Natural killer cell (primary cell): ENCODE measurements at regions not wholly inside any gene's neighbourhood (a gene's known extent, or its start where the extent isn't known, plus 50 kb on each side); places are given as distances from the start of the nearest gene placed in this dataset.

Experiments
- ATAC-seq, 3 donors: fragments of 150-1000 bp in 2 of 3; fragments of 200-7000 bp in 1 of 3; cut with Tn5 transposase; 1 replicate in 1 of 3; 2 replicates in 2 of 3; pipeline ENCODE4 v1.10.0; 2021; ENCODE audit warnings: mild to moderate bottlenecking in 2 of 3, moderate library complexity in 2 of 3
- DNase-seq, 2 donors: peaks; one replicate each; pipeline versions ENCODE4 v3.0.0 to v3.0.0-alpha.2; 2013 to 2021; ENCODE audit warnings: mixed read lengths in 1 of 2
- H3K27ac ChIP-seq: one replicate; pipeline ENCODE4 v1.5.1; 2013; ENCODE audit warnings: mild to moderate bottlenecking, low read length
- H3K27me3 ChIP-seq: one replicate; pipeline ENCODE4 v1.6.1; 2013; ENCODE audit warnings: low read length; ENCODE audit not compliant: control insufficient read depth, insufficient read depth
- H3K36me3 ChIP-seq: one replicate; pipeline ENCODE4 v1.6.1; 2013; ENCODE audit warnings: low read length; ENCODE audit not compliant: control insufficient read depth, insufficient read depth
- H3K4me1 ChIP-seq: one replicate; pipeline ENCODE4 v1.6.1; 2013; ENCODE audit warnings: low read length; ENCODE audit not compliant: control insufficient read depth, insufficient read depth
- H3K4me3 ChIP-seq: one replicate; pipeline ENCODE4 v1.5.1; 2013; ENCODE audit warnings: low read length
- H3K9me3 ChIP-seq: one replicate; pipeline ENCODE4 v1.6.1; 2013; ENCODE audit warnings: low read length; ENCODE audit not compliant: control insufficient read depth, insufficient read depth
- H3K27ac Mint-ChIP-seq, 2 donors: one replicate each; pipeline ENCODE4 v1.8.0; 2022; ENCODE audit warnings: mild to moderate bottlenecking in 2 of 2, mixed read lengths in 2 of 2, moderate library complexity in 1 of 2
- H3K27me3 Mint-ChIP-seq, 2 donors: one replicate each; pipeline ENCODE4 v1.8.0; 2022; ENCODE audit warnings: low read depth in 2 of 2, mixed read lengths in 2 of 2
- H3K36me3 Mint-ChIP-seq: one replicate; pipeline ENCODE4 v1.8.0; 2022; ENCODE audit warnings: mixed read lengths
- H3K4me1 Mint-ChIP-seq, 2 donors: one replicate each; pipeline ENCODE4 v1.8.0; 2022; ENCODE audit warnings: mixed read lengths in 2 of 2
- H3K4me3 Mint-ChIP-seq: one replicate; pipeline ENCODE4 v1.8.0; 2022; ENCODE audit warnings: mild to moderate bottlenecking, moderate library complexity, mixed read lengths
- H3K9me3 Mint-ChIP-seq, 2 donors: one replicate each; pipeline ENCODE4 v1.8.0; 2022; ENCODE audit warnings: mixed read lengths in 2 of 2
- WGBS: methylation state at CpG from one replicate; pipeline ENCODE4 v1.1.7; 2013; ENCODE audit warnings: missing lambda C conversion rate; ENCODE audit not compliant: insufficient coverage; 5-methylcytosine and 5-hydroxymethylcytosine counted together
- intact Hi-C: fragments of 100-400 bp; cut with micrococcal nuclease; formaldehyde crosslinking; loops from one replicate; pipeline ENCODE4 v1.14.2; 2022
- TF ChIP-seq, protein P1 (sequence below): fragments of 200-600 bp; IDR thresholded peaks from one replicate; pipeline ENCODE4 v1.8.0; 2022; ENCODE audit warnings: antibody characterized with exemption

GRCh38 chr7:8998762-8999161 is 565.4 kb downstream of the NXPH1 start:
- H3K9me3 ChIP-seq: no peaks in the 10 kb centered on the region
- H3K9me3 Mint-ChIP-seq: peaks cover 7 to 9% of the 10 kb centered on the region in 2 donors
- 87% methylated on average over 7 of the region's 7 CpGs for WGBS

DNA sequence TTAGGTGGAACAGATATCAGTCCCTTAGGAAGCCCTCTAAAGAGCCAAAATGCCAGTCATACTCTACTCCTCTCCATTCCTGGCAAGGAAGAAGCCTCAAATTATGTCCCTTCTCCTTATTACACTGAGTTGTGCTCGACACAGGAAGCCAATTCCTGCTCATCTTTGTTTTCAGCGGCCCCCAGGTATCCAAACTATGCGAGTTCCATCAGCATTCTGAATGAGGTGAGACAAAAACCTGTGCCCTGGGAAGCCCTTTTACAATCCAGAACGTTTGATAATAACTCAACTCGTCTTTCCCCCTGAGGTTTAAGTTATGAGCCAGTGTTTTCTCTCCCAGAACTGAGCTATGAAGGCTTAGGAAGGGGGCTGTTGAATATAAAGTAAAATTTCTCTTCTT is 580.5 kb downstream of the NXPH1 start:
- Histone ChIP-seq H3K4me1 (no peaks in the 10 kb centered on the region), H3K4me3 (no peak overlapping the region), H3K27ac (no peak overlapping the region), H3K36me3 (no peaks in the 10 kb centered on the region), H3K27me3 (no peaks in the 10 kb centered on the region), H3K9me3 (peaks cover 11% of the 10 kb centered on the region)
- no peak for ATAC-seq
- TF ChIP-seq, protein P1, sequence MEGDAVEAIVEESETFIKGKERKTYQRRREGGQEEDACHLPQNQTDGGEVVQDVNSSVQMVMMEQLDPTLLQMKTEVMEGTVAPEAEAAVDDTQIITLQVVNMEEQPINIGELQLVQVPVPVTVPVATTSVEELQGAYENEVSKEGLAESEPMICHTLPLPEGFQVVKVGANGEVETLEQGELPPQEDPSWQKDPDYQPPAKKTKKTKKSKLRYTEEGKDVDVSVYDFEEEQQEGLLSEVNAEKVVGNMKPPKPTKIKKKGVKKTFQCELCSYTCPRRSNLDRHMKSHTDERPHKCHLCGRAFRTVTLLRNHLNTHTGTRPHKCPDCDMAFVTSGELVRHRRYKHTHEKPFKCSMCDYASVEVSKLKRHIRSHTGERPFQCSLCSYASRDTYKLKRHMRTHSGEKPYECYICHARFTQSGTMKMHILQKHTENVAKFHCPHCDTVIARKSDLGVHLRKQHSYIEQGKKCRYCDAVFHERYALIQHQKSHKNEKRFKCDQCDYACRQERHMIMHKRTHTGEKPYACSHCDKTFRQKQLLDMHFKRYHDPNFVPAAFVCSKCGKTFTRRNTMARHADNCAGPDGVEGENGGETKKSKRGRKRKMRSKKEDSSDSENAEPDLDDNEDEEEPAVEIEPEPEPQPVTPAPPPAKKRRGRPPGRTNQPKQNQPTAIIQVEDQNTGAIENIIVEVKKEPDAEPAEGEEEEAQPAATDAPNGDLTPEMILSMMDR: no peak
- intact Hi-C loops: no loop called here
- H3K27ac Mint-ChIP-seq: no peak overlapping the region
- H3K9me3 Mint-ChIP-seq: peaks cover 14 to 40% of the 10 kb centered on the region in 2 donors
- no peak overlapping the region for H3K4me3 Mint-ChIP-seq
- H3K27me3 Mint-ChIP-seq: no peaks in the 10 kb centered on the region
- H3K36me3 Mint-ChIP-seq: peaks cover 10% of the 10 kb centered on the region
- H3K4me1 Mint-ChIP-seq: no peaks in the 10 kb centered on the region
- no peak for DNase-seq
- WGBS: 50% methylated on average over 4 of the region's 5 CpGs

More at GRCh38 chr7:8998762-8999161, 565.4 kb downstream of the NXPH1 start:
- Mint-ChIP-seq H3K4me3 (no peak overlapping the region), H3K4me1 (no peaks in the 10 kb centered on the region), H3K27ac (no peak overlapping the region), H3K36me3 (no peaks in the 10 kb centered on the region), H3K27me3 (no peaks in the 10 kb centered on the region)
- Histone ChIP-seq H3K27ac (no peak overlapping the region), H3K4me1 (no peaks in the 10 kb centered on the region), H3K27me3 (no peaks in the 10 kb centered on the region), H3K36me3 (no peaks in the 10 kb centered on the region), H3K4me3 (no peak overlapping the region)
- DNase-seq: no peak
- intact Hi-C loops: no loop called here
- no peak for ATAC-seq
- TF ChIP-seq, protein P1: no peak

DNA sequence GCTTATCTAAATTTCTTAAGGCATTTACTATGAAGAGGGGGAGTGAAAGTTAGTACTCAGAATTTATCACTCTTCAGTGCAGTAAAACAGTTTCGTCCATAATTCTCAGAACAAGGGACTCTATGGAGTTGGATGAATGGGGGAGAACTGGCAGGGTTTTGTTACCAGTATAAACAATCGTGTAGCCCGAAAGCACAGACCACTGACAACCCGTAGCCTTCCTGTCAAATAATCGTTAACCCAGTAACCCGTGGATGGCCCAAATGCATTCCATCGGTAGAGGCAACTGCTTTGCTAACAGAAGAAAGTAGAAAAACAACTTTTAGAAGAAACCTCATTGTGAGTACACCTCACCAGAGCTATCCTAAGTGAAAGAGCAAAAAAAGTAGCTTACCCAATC is 583.9 kb downstream of the NXPH1 start:
- TF ChIP-seq, protein P1: no peak
- Histone ChIP-seq H3K4me3 (no peak overlapping the region), H3K9me3 (peaks cover 11% of the 10 kb centered on the region), H3K27me3 (no peaks in the 10 kb centered on the region), H3K36me3 (no peaks in the 10 kb centered on the region), H3K4me1 (no peaks in the 10 kb centered on the region), H3K27ac (no peak overlapping the region)
- ATAC-seq: no peak
- Mint-ChIP-seq H3K4me1 (no peaks in the 10 kb centered on the region), H3K27ac (no peak overlapping the region), H3K4me3 (no peak overlapping the region), H3K36me3 (no peaks in the 10 kb centered on the region), H3K27me3 (no peaks in the 10 kb centered on the region), H3K9me3 (peaks cover 7 to 36% of the 10 kb centered on the region in 2 donors)
- intact Hi-C loops: no loop called here
- 89% methylated on average over 7 of the region's 7 CpGs for WGBS
- DNase-seq: no peak

- WGBS: no CpG with 5 or more reads among the region's 1 CpG
- Histone ChIP-seq H3K4me1 (no peaks in the 10 kb centered on the region), H3K4me3 (no peak overlapping the region), H3K36me3 (no peaks in the 10 kb centered on the region), H3K9me3 (peaks cover 1% of the 10 kb centered on the region), H3K27ac (no peak overlapping the region), H3K27me3 (no peaks in the 10 kb centered on the region)
- H3K27me3 Mint-ChIP-seq: no peaks in the 10 kb centered on the region
- ATAC-seq: no peak
- H3K4me1 Mint-ChIP-seq: no peaks in the 10 kb centered on the region
- H3K4me3 Mint-ChIP-seq: no peak overlapping the region
- H3K9me3 Mint-ChIP-seq: peaks cover 15 to 31% of the 10 kb centered on the region in 2 donors
- H3K27ac Mint-ChIP-seq: no peak overlapping the region
- no peak for DNase-seq
- no peaks in the 10 kb centered on the region for H3K36me3 Mint-ChIP-seq
- TF ChIP-seq, protein P1: no peak
- intact Hi-C loops: no loop called here
These were observed 589.0 kb downstream of the NXPH1 start for GRCh38 chr7:9022456-9022855.
